Adrenal gland (tissue), 5 donors: ENCODE measurements at regions not wholly inside any gene's neighbourhood (a gene's known extent, or its start where the extent isn't known, plus 50 kb on each side); places are given as distances from the start of the nearest gene placed in this dataset.

ENCODE experiments used
- POLR2A ChIP-seq, 2 donors: fragments of 450-650 bp; IDR thresholded peaks; one replicate each; pipeline ENCODE4 v1.6.1; 2017; ENCODE audit warnings: antibody characterized with exemption in 2 of 2, mild to moderate bottlenecking in 2 of 2, moderate library complexity in 1 of 2
- TF ChIP-seq, protein P1 (sequence below), 6 experiments: fragments of 450-650 bp in 4 of 6; fragments of 200-600 bp in 2 of 6; sonication (generic) in 1 of 6; IDR thresholded peaks; 1 replicate in 5 of 6; 2 replicates in 1 of 6; pipeline versions ENCODE4 v1.5.1 to v1.8.0; 2016 to 2021; ENCODE audit warnings: antibody characterized with exemption in 6 of 6, mild to moderate bottlenecking in 2 of 6, moderate library complexity in 1 of 6
- donor health status: DM: no; HTN: no; CAD: no.

DNA sequence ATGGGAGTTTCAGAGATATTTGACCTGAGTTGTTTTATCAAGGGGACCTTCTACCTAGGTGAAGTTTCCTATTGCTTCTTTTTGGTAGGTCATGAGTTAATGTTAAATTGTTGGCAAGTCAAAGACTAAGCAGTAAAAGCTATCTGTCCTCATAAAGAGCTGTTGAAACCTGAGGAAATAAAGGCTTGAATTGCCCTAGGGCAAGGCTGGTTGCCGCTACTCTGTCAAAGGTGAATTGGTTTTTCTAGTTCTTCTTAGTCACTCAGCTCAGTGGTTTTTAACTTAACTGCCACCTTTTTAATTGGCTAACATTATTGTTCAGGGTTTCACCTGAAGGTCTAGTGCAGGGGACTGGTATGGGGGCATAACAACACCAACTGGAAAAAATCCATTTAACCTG lies 441.6 kb upstream of the FBXO33 start:
- TF ChIP-seq, protein P1, sequence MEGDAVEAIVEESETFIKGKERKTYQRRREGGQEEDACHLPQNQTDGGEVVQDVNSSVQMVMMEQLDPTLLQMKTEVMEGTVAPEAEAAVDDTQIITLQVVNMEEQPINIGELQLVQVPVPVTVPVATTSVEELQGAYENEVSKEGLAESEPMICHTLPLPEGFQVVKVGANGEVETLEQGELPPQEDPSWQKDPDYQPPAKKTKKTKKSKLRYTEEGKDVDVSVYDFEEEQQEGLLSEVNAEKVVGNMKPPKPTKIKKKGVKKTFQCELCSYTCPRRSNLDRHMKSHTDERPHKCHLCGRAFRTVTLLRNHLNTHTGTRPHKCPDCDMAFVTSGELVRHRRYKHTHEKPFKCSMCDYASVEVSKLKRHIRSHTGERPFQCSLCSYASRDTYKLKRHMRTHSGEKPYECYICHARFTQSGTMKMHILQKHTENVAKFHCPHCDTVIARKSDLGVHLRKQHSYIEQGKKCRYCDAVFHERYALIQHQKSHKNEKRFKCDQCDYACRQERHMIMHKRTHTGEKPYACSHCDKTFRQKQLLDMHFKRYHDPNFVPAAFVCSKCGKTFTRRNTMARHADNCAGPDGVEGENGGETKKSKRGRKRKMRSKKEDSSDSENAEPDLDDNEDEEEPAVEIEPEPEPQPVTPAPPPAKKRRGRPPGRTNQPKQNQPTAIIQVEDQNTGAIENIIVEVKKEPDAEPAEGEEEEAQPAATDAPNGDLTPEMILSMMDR (IDR thresholded peaks at IDR 0.05): no peak
- no peak for TF ChIP-seq POLR2A (IDR thresholded peaks at IDR 0.05)
